Mesodermal cell (in vitro differentiated cells): ENCODE measurements at regions not wholly inside any gene's neighbourhood (a gene's known extent, or its start where the extent isn't known, plus 50 kb on each side); places are given as distances from the start of the nearest gene placed in this dataset.

Experiments used
- H3K27ac ChIP-seq: 2 replicates; pipeline ENCODE4 v1.7.0; 2013; ENCODE audit warnings: mild to moderate bottlenecking, low read depth, low read length, moderate library complexity; ENCODE audit not compliant: severe bottlenecking
- H3K36me3 ChIP-seq: 2 replicates; pipeline ENCODE4 v1.7.1; 2013; ENCODE audit warnings: mild to moderate bottlenecking, low read length, moderate library complexity; ENCODE audit not compliant: control insufficient read depth, insufficient read depth
- H3K4me1 ChIP-seq: one replicate; pipeline ENCODE4 v1.7.1; 2013; ENCODE audit warnings: mild to moderate bottlenecking, low read length; ENCODE audit not compliant: insufficient read depth, control insufficient read depth, poor library complexity, severe bottlenecking
- H3K4me3 ChIP-seq: 2 replicates; pipeline ENCODE4 v1.7.0; 2013; ENCODE audit warnings: low read length, control low read depth, mild to moderate bottlenecking; ENCODE audit not compliant: insufficient read depth, poor library complexity, severe bottlenecking; ENCODE audit errors: extremely low read depth
- H3K9me3 ChIP-seq: 2 replicates; pipeline ENCODE4 v1.7.1; 2013; ENCODE audit warnings: mild to moderate bottlenecking, low read length, moderate library complexity; ENCODE audit not compliant: control insufficient read depth
- WGBS, 2 experiments: methylation state at CpG; one replicate each; pipeline ENCODE4 v1.1.5; 2013; ENCODE audit warnings: missing lambda C conversion rate in 2 of 2; ENCODE audit not compliant: insufficient coverage in 2 of 2; 5-methylcytosine and 5-hydroxymethylcytosine counted together

- Histone ChIP-seq H3K4me1 (no peaks in the 10 kb centered on the region), H3K9me3 (no peaks in the 10 kb centered on the region), H3K27ac (no peak overlapping the region), H3K4me3 (no peak overlapping the region), H3K36me3 (no peaks in the 10 kb centered on the region)
Observed at GRCh38 chr15:26325495-26325894, 447.4 kb downstream of the GABRB3 start.

DNA sequence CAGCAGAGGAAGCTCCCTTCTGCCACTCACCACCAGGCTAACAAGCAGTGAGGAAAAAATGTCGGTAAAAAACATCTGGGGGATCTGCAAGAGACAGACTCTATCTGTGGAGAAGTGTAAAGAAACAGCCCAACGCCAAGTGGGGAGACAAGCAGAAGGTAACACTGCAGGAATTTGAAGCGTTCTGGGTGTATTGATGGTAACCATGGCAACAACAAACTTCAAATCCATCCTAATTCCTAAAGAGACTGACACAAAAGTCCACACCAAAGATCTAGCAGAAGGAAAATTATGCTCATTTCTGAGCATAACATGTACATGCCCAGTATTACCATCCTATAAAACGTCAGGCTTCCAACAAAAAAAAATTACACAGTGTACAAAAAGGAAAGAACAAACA, 449.3 kb downstream of the GABRB3 start:
- H3K4me1 ChIP-seq = no peaks in the 10 kb centered on the region
- no peak overlapping the region for H3K27ac ChIP-seq
- H3K36me3 ChIP-seq = no peaks in the 10 kb centered on the region
- WGBS, 2 experiments = 80 to 100% methylated on average over 1 to 2 of the region's 4 CpGs
- no peaks in the 10 kb centered on the region for H3K9me3 ChIP-seq
- no peak overlapping the region for H3K4me3 ChIP-seq

DNA sequence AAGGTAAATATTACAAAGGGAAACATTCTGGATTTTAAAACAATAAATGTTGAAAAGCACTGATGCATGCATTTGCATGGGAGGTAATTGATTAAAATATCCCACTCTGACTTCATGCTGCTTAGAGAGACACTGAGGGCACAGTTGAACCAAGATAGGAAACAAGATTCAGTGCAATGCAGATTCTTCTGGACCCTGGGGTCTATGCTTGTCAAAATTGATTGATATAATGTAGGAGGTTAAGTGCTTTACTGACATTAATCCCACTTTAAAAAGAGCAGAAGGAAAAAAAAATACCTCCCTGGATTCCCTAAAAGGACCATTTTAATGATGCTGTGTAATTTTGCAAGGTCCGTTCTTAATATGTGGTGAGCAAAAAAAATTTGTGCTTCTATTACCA, 454.2 kb downstream of the GABRB3 start:
- H3K4me1 ChIP-seq = no peaks in the 10 kb centered on the region
- no peaks in the 10 kb centered on the region for H3K9me3 ChIP-seq
- H3K4me3 ChIP-seq = no peak overlapping the region
- no CpG with 5 or more reads among the region's 1 CpG for WGBS, 2 experiments
- no peaks in the 10 kb centered on the region for H3K36me3 ChIP-seq
- H3K27ac ChIP-seq = no peak overlapping the region

- WGBS, 2 experiments = 85 to 91% methylated on average over 2 of the region's 4 CpGs
- Histone ChIP-seq H3K27ac (no peak overlapping the region), H3K9me3 (peaks cover 5% of the 10 kb centered on the region), H3K4me1 (no peaks in the 10 kb centered on the region), H3K4me3 (no peak overlapping the region), H3K36me3 (no peaks in the 10 kb centered on the region)
Observed at GRCh38 chr15:26314577-26314976, 451.4 kb upstream of the ATP10A start.

GRCh38 chr15:26311710-26312236, 448.6 kb upstream of the ATP10A start:
- peaks cover 14% of the 10 kb centered on the region for H3K9me3 ChIP-seq
- no peak overlapping the region for H3K4me3 ChIP-seq
- H3K27ac ChIP-seq = no peak overlapping the region
- H3K4me1 ChIP-seq = no peaks in the 10 kb centered on the region
- no peaks in the 10 kb centered on the region for H3K36me3 ChIP-seq
- WGBS, 2 experiments = 60 to 86% methylated on average over 1 of the region's 4 CpGs

GRCh38 chr15:26298659-26299170, 435.6 kb upstream of the ATP10A start:
- Histone ChIP-seq H3K27ac (no peak overlapping the region), H3K4me1 (no peaks in the 10 kb centered on the region), H3K4me3 (no peak overlapping the region), H3K9me3 (no peaks in the 10 kb centered on the region), H3K36me3 (no peaks in the 10 kb centered on the region)
- 86 to 91% methylated on average over 6 to 7 of the region's 10 CpGs for WGBS, 2 experiments

DNA sequence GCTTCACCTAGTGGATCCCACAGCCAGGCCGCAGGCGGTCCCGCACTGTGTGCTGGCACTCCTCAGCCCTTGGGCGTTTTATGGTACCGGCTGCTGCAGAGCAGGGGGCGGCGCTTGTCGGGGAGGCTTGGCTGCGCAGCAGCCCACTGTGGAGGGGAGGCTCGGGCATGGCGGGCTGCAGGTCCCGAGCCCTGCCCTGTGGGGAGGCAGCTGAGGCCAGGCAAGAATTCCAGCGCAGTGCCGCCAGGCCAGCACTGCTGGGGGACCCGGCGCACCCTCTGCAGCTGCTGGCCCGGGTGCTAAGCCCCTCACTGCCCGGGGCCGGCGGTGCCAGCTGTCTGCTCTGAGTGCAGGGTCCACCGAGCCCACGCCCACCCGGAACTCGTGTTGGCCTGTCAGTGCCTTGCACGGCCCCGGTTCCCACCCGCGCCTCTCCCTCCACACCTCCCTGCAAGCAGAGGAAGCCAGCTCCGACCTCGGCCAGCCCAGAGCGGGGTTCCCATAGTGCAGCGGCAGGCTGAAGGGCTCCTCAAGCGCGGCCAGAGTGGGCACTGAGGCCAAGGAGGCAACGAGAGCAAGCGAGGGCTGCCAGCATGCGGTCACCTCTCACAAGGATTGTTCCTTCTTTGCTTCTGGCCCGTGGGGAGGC, 435.0 kb upstream of the ATP10A start:
- 92 to 95% methylated on average over 15 to 34 of the region's 38 CpGs for WGBS, 2 experiments
- H3K27ac ChIP-seq = no peak overlapping the region
- no peak overlapping the region for H3K4me3 ChIP-seq
- no peaks in the 10 kb centered on the region for H3K4me1 ChIP-seq
- H3K9me3 ChIP-seq = no peaks in the 10 kb centered on the region
- H3K36me3 ChIP-seq = no peaks in the 10 kb centered on the region

GRCh38 chr15:26295336-26296085, 432.4 kb upstream of the ATP10A start:
- WGBS, 2 experiments = 76 to 100% methylated on average over 3 of the region's 4 CpGs
- H3K4me1 ChIP-seq = no peaks in the 10 kb centered on the region
- no peaks in the 10 kb centered on the region for H3K9me3 ChIP-seq
- H3K27ac ChIP-seq = no peak overlapping the region
- no peaks in the 10 kb centered on the region for H3K36me3 ChIP-seq
- no peak overlapping the region for H3K4me3 ChIP-seq

DNA sequence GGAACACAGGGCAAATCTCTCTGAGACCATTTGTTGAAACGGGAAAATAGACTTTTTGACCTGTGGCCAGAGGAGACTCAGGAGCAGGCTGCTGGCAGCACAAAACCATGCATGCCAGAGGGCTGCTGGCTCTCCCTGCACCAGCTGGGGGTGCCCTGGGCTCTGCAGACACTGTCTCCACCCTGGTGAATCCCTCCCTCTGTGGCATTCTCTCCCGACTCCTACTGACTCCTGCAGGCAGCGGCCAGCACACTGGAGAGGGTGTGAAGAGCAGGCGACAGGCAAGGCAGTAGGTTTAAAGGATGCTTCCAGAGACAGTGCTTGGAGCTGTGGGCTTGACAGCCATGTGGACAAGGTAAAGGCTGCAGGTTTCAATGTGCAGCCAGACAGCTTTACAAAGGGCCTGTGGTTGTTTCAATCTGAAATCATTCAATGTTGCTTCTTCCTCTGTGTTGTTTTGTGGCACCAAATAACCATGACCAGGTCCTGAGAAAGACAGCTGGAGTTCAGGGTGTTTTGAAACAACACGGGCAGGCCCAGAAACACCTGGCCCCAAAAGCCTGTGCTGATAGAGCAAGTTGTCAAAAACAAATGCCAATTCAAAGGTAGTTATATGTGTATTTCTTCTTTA, 431.0 kb upstream of the ATP10A start:
- 57 to 66% methylated on average over 2 to 4 of the region's 5 CpGs for WGBS, 2 experiments
- H3K36me3 ChIP-seq = no peaks in the 10 kb centered on the region
- no peaks in the 10 kb centered on the region for H3K9me3 ChIP-seq
- no peaks in the 10 kb centered on the region for H3K4me1 ChIP-seq
- no peak overlapping the region for H3K27ac ChIP-seq
- H3K4me3 ChIP-seq = no peak overlapping the region

GRCh38 chr15:26287381-26287780, 424.3 kb upstream of the ATP10A start:
- H3K36me3 ChIP-seq = no peaks in the 10 kb centered on the region
- no peak overlapping the region for H3K4me3 ChIP-seq
- H3K9me3 ChIP-seq = peaks cover 9% of the 10 kb centered on the region
- no peaks in the 10 kb centered on the region for H3K4me1 ChIP-seq
- H3K27ac ChIP-seq = no peak overlapping the region

DNA sequence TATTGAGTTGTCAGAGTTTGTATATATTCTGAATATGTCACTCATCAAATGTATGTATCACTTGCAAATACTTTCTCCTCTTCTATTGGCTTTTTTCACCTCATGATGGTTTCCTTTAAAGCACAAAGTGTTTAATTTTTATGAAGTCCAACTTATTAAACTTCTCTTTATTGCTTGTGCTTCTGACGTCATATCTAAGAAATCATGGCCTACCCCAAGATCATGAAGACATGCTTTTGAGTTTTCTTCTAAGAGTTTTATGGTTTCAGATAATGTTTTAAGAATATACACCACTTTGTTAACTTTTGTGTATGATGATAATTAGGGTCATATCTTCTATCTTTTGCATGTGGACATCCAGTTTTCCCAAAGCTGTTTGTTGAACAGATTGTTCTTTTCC, 417.2 kb upstream of the ATP10A start:
- Histone ChIP-seq H3K4me1 (no peaks in the 10 kb centered on the region), H3K27ac (no peak overlapping the region), H3K9me3 (no peaks in the 10 kb centered on the region), H3K36me3 (no peaks in the 10 kb centered on the region), H3K4me3 (no peak overlapping the region)
- no CpG with 5 or more reads among the region's 1 CpG for WGBS, 2 experiments
